H9 (cell line): ENCODE measurements at regions not wholly inside any gene's neighbourhood (a gene's known extent, or its start where the extent isn't known, plus 50 kb on each side); places are given as distances from the start of the nearest gene placed in this dataset.

Source experiments
- DNase-seq: peaks from one replicate; pipeline ENCODE4 v3.0.0-alpha.2; 2017
- H2AFZ ChIP-seq: one replicate; pipeline ENCODE4 v1.6.1; 2013; ENCODE audit warnings: mild to moderate bottlenecking, low read length, control low read depth, moderate library complexity
- H2AK5ac ChIP-seq: 2 replicates; pipeline ENCODE4 v1.6.1; 2013; ENCODE audit warnings: low read length, control low read depth, mixed read lengths; ENCODE audit not compliant: insufficient read length
- H2BK120ac ChIP-seq: one replicate; pipeline ENCODE4 v1.6.1; 2013; ENCODE audit warnings: low read depth, mild to moderate bottlenecking, low read length, control low read depth, inconsistent platforms; ENCODE audit not compliant: poor library complexity, severe bottlenecking
- H2BK12ac ChIP-seq: 2 replicates; pipeline ENCODE4 v1.6.1; 2013; ENCODE audit warnings: low read length, control low read depth, mixed read lengths, low read depth; ENCODE audit not compliant: insufficient read length
- H2BK15ac ChIP-seq: 2 replicates; pipeline ENCODE4 v1.6.1; 2013; ENCODE audit warnings: low read depth, low read length, control low read depth
- H2BK20ac ChIP-seq: one replicate; pipeline ENCODE4 v1.6.1; 2013; ENCODE audit warnings: low read depth, mild to moderate bottlenecking, low read length, control low read depth, inconsistent platforms; ENCODE audit not compliant: poor library complexity, severe bottlenecking
- H2BK5ac ChIP-seq: 2 replicates; pipeline ENCODE4 v1.6.1; 2013; ENCODE audit warnings: low read length, control low read depth, mixed read lengths; ENCODE audit not compliant: insufficient read length
- H3K14ac ChIP-seq: 2 replicates; pipeline ENCODE4 v1.6.1; 2013; ENCODE audit warnings: low read length, control low read depth; ENCODE audit not compliant: insufficient read depth
- H3K18ac ChIP-seq: 2 replicates; pipeline ENCODE4 v1.6.1; 2013; ENCODE audit warnings: low read depth, mild to moderate bottlenecking, mixed read lengths, low read length, control low read depth; ENCODE audit not compliant: insufficient read length
- H3K23ac ChIP-seq: 2 replicates; pipeline ENCODE4 v1.6.1; 2013; ENCODE audit warnings: low read length, control low read depth, mixed read lengths, low read depth; ENCODE audit not compliant: insufficient read length
- H3K23me2 ChIP-seq: 2 replicates; pipeline ENCODE4 v1.6.1; 2013; ENCODE audit warnings: low read depth, mild to moderate bottlenecking, mixed read lengths, low read length, control low read depth; ENCODE audit not compliant: insufficient read length, poor library complexity, severe bottlenecking
- H3K27ac ChIP-seq: 2 replicates; pipeline ENCODE4 v1.5.1; 2013; ENCODE audit warnings: low read length, control low read depth, mixed read lengths, low read depth; ENCODE audit not compliant: insufficient read length
- H3K27me3 ChIP-seq: 2 replicates; pipeline ENCODE4 v1.6.1; 2013; ENCODE audit warnings: low read length, control low read depth, inconsistent platforms; ENCODE audit not compliant: insufficient read depth
- H3K4ac ChIP-seq: 2 replicates; pipeline ENCODE4 v1.6.1; 2013; ENCODE audit warnings: low read depth, mild to moderate bottlenecking, control low read depth, inconsistent platforms, low read length, moderate library complexity
- H3K4me1 ChIP-seq: 2 replicates; pipeline ENCODE4 v1.6.1; 2013; ENCODE audit warnings: low read length, control low read depth, inconsistent platforms; ENCODE audit not compliant: insufficient read depth
- H3K4me2 ChIP-seq: 2 replicates; pipeline ENCODE4 v1.6.1; 2013; ENCODE audit warnings: low read length, control low read depth, mixed read lengths; ENCODE audit not compliant: insufficient read length, insufficient read depth
- H3K56ac ChIP-seq: 2 replicates; pipeline ENCODE4 v1.6.1; 2013; ENCODE audit warnings: low read depth, mild to moderate bottlenecking, mixed read lengths, low read length, control low read depth; ENCODE audit not compliant: insufficient read length
- H3K79me1 ChIP-seq: 2 replicates; pipeline ENCODE4 v1.6.1; 2013; ENCODE audit warnings: low read depth, mild to moderate bottlenecking, moderate library complexity, low read length, control low read depth, inconsistent platforms; ENCODE audit not compliant: insufficient read depth, poor library complexity, severe bottlenecking
- H3K79me2 ChIP-seq: 2 replicates; pipeline ENCODE4 v1.6.1; 2013; ENCODE audit warnings: low read length, control low read depth, inconsistent platforms; ENCODE audit not compliant: insufficient read depth
- H3K9ac ChIP-seq: 2 replicates; pipeline ENCODE4 v1.6.1; 2013; ENCODE audit warnings: low read length, control low read depth, mixed read lengths; ENCODE audit not compliant: insufficient read length; ENCODE audit errors: extremely low read depth
- H3K9me3 ChIP-seq: one replicate; pipeline ENCODE4 v1.6.1; 2013; ENCODE audit warnings: low read depth, low read length, inconsistent platforms; ENCODE audit not compliant: control insufficient read depth
- H3T11ph ChIP-seq: one replicate; pipeline ENCODE4 v1.6.1; 2013; ENCODE audit warnings: mild to moderate bottlenecking, low read length, control low read depth, inconsistent platforms
- H4K20me1 ChIP-seq: one replicate; pipeline ENCODE4 v1.6.1; 2013; ENCODE audit not compliant: control insufficient read depth, insufficient read length, insufficient read depth
- H4K5ac ChIP-seq: 2 replicates; pipeline ENCODE4 v1.6.1; 2013; ENCODE audit warnings: low read depth, mild to moderate bottlenecking, mixed read lengths, low read length, control low read depth; ENCODE audit not compliant: insufficient read length
- H4K8ac ChIP-seq: replicated peaks from 2 replicates; pipeline ENCODE4 v1.6.1; 2013; ENCODE audit warnings: low read length, control low read depth, mixed read lengths, low read depth; ENCODE audit not compliant: insufficient read length
- H4K91ac ChIP-seq: 2 replicates; pipeline ENCODE4 v1.6.1; 2013; ENCODE audit warnings: low read depth, mild to moderate bottlenecking, moderate library complexity, mixed read lengths, low read length, control low read depth; ENCODE audit not compliant: insufficient read length
- H3K27ac Mint-ChIP-seq, 3 experiments: 2 replicates in 2 of 3; 3 replicates in 1 of 3; pipeline ENCODE4 v1.8.0; 2020 to 2021; ENCODE audit warnings: mixed read lengths in 3 of 3, mild to moderate bottlenecking in 1 of 3, moderate library complexity in 1 of 3
- H3K27me3 Mint-ChIP-seq: 2 replicates; pipeline ENCODE4 v1.8.0; 2021; ENCODE audit warnings: low read depth, mild to moderate bottlenecking, moderate library complexity, mixed read lengths
- H3K36me3 Mint-ChIP-seq, 3 experiments: 2 replicates in 2 of 3; 3 replicates in 1 of 3; pipeline ENCODE4 v1.8.0; 2020 to 2021; ENCODE audit warnings: low read depth in 3 of 3, mixed read lengths in 3 of 3; ENCODE audit not compliant: insufficient read depth in 1 of 3
- H3K4me1 Mint-ChIP-seq, 2 experiments: 2 replicates each; pipeline ENCODE4 v1.8.0; 2020; ENCODE audit warnings: mixed read lengths in 2 of 2
- H3K4me3 Mint-ChIP-seq, 2 experiments: 2 replicates in 1 of 2; 3 replicates in 1 of 2; pipeline ENCODE4 v1.8.0; 2020 to 2021; ENCODE audit warnings: mild to moderate bottlenecking in 2 of 2, mixed read lengths in 2 of 2, moderate library complexity in 1 of 2
- H3K9me3 Mint-ChIP-seq, 2 experiments: 2 replicates in 1 of 2; 3 replicates in 1 of 2; pipeline ENCODE4 v1.8.0; 2020; ENCODE audit warnings: mild to moderate bottlenecking in 2 of 2, mixed read lengths in 2 of 2, moderate library complexity in 1 of 2
- WGBS: extraction: QIAGEN DNeasy Blood & Tissue Kit; methylation state at CpG from one replicate; pipeline ENCODE4 v1.1.7; 2013; ENCODE audit warnings: missing lambda C conversion rate, low lambda C conversion rate, mixed read lengths; ENCODE audit not compliant: insufficient read length; ENCODE audit errors: extremely low coverage; 5-methylcytosine and 5-hydroxymethylcytosine counted together
- TF ChIP-seq, protein P1 (sequence below): fragments of 200-600 bp; sonication (generic); conservative IDR thresholded peaks from 3 replicates; pipeline ENCODE4 v1.8.0; 2021; ENCODE audit warnings: antibody characterized with exemption, mild to moderate bottlenecking

GRCh38 chr1:81305997-81306452 is 494.7 kb upstream of the ADGRL2 start:
- H4K91ac ChIP-seq = no peak overlapping the region
- H2AK5ac ChIP-seq = no peak overlapping the region
- Mint-ChIP-seq H3K27ac (no peak overlapping the region), H3K4me3 (no peak overlapping the region), H3K27me3 (no peaks in the 10 kb centered on the region; the same call in 1 of the 2 replicates), H3K36me3 (peaks cover 0 to 3% (median 0%) of the 10 kb centered on the region in 3 experiments; a peak in 1 of 7 replicates), H3K9me3 (peaks cover 0 to 2% of the 10 kb centered on the region in 2 experiments; a peak in 1 of 5 replicates), H3K4me1 (peaks cover 54 to 62% of the 10 kb centered on the region in 2 experiments)
- no peak overlapping the region for H2BK15ac ChIP-seq
- WGBS = no CpG with 5 or more reads among the region's 7 CpGs
- H2BK20ac ChIP-seq = no peak overlapping the region
- no peak overlapping the region for H3T11ph ChIP-seq
- no peak overlapping the region for H2AFZ ChIP-seq
- H3K18ac ChIP-seq = no peak overlapping the region
- H4K5ac ChIP-seq = no peak overlapping the region
- no peaks in the 10 kb centered on the region for H3K79me1 ChIP-seq
- TF ChIP-seq, protein P1, sequence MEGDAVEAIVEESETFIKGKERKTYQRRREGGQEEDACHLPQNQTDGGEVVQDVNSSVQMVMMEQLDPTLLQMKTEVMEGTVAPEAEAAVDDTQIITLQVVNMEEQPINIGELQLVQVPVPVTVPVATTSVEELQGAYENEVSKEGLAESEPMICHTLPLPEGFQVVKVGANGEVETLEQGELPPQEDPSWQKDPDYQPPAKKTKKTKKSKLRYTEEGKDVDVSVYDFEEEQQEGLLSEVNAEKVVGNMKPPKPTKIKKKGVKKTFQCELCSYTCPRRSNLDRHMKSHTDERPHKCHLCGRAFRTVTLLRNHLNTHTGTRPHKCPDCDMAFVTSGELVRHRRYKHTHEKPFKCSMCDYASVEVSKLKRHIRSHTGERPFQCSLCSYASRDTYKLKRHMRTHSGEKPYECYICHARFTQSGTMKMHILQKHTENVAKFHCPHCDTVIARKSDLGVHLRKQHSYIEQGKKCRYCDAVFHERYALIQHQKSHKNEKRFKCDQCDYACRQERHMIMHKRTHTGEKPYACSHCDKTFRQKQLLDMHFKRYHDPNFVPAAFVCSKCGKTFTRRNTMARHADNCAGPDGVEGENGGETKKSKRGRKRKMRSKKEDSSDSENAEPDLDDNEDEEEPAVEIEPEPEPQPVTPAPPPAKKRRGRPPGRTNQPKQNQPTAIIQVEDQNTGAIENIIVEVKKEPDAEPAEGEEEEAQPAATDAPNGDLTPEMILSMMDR = peak; percentile 60
- no peak overlapping the region for H4K8ac ChIP-seq
- H3K4me1 ChIP-seq = peaks cover 9% of the 10 kb centered on the region; the same call in 1 of the 2 replicates
- peak overlapping the region; percentile 8; the same call in 1 of the 2 replicates for H3K14ac ChIP-seq
- no peak overlapping the region for H3K4ac ChIP-seq
- H3K23me2 ChIP-seq = no peaks in the 10 kb centered on the region
- no peaks in the 10 kb centered on the region for H4K20me1 ChIP-seq
- no peak for DNase-seq
- no peak overlapping the region for H3K27ac ChIP-seq
- no peak overlapping the region for H3K23ac ChIP-seq
- H3K27me3 ChIP-seq = no peaks in the 10 kb centered on the region
- no peaks in the 10 kb centered on the region for H3K79me2 ChIP-seq
- H3K9me3 ChIP-seq = no peaks in the 10 kb centered on the region
- H2BK12ac ChIP-seq = no peak overlapping the region
- no peak overlapping the region for H3K56ac ChIP-seq
- peak overlapping the region; percentile 81 for H3K4me2 ChIP-seq
- H2BK120ac ChIP-seq = no peak overlapping the region
- no peak overlapping the region for H2BK5ac ChIP-seq
- peak overlapping the region; percentile 59 for H3K9ac ChIP-seq
